ENCODE measurements at regions not wholly inside any gene's neighbourhood (a gene's known extent, or its start where the extent isn't known, plus 50 kb on each side); places are given as distances from the start of the nearest gene placed in this dataset.

- TF ChIP-seq POLR2A (IDR thresholded peaks at IDR 0.05) (no peak), CTCF (IDR thresholded peaks at IDR 0.05) (no peak)
Observed at GRCh38 chr4:147006229-147006628, 60.6 kb upstream of the TTC29 start.

Measured in tibial nerve (tissue), 3 donors.